ENCODE measurements at regions not wholly inside any gene's neighbourhood (a gene's known extent, or its start where the extent isn't known, plus 50 kb on each side); places are given as distances from the start of the nearest gene placed in this dataset.

- DNase-seq (ENCODE audit: low spot score), result no peak
- in situ Hi-C loops (cut with MboI; ENCODE audit: low sequenced_read_pairs, unreplicated experiment), result no loop called here
These were observed 638.8 kb upstream of the SLITRK6 start for GRCh38 chr13:86438034-86438433.

GRCh38 chr13:86445206-86445605 is 646.0 kb upstream of the SLITRK6 start:
- in situ Hi-C loops (cut with MboI; ENCODE audit: low sequenced_read_pairs, unreplicated experiment), result no loop called here
- DNase-seq (ENCODE audit: low spot score), result no peak
- TF ChIP-seq CTCF (IDR thresholded peaks at IDR 0.05; ENCODE audit: borderline replicate concordance, control extremely low read depth, extremely low read depth, insufficient read depth, missing control alignments), result no peak

More at GRCh38 chr13:86438034-86438433, 638.8 kb upstream of the SLITRK6 start:
- no peak for TF ChIP-seq CTCF (IDR thresholded peaks at IDR 0.05; ENCODE audit: borderline replicate concordance, control extremely low read depth, extremely low read depth, insufficient read depth, missing control alignments)

GRCh38 chr13:86445672-86446071 is 646.5 kb upstream of the SLITRK6 start:
- in situ Hi-C loops (cut with MboI; ENCODE audit: low sequenced_read_pairs, unreplicated experiment), result no loop called here
- no peak for TF ChIP-seq CTCF (IDR thresholded peaks at IDR 0.05; ENCODE audit: borderline replicate concordance, control extremely low read depth, extremely low read depth, insufficient read depth, missing control alignments)
- no peak for DNase-seq (ENCODE audit: low spot score)

GRCh38 chr13:86446311-86446710 is 647.1 kb upstream of the SLITRK6 start:
- DNase-seq (ENCODE audit: low spot score), result no peak
- no peak for TF ChIP-seq CTCF (IDR thresholded peaks at IDR 0.05; ENCODE audit: borderline replicate concordance, control extremely low read depth, extremely low read depth, insufficient read depth, missing control alignments)
- in situ Hi-C loops (cut with MboI; ENCODE audit: low sequenced_read_pairs, unreplicated experiment), result no loop called here

- in situ Hi-C loops (cut with MboI; ENCODE audit: low sequenced_read_pairs, unreplicated experiment), result no loop called here
- DNase-seq (ENCODE audit: low spot score), result no peak
- no peak for TF ChIP-seq CTCF (IDR thresholded peaks at IDR 0.05; ENCODE audit: borderline replicate concordance, control extremely low read depth, extremely low read depth, insufficient read depth, missing control alignments)
These were observed 648.3 kb upstream of the SLITRK6 start for GRCh38 chr13:86447479-86447878.

GRCh38 chr13:86462011-86462410 is 662.8 kb upstream of the SLITRK6 start:
- no peak for DNase-seq (ENCODE audit: low spot score)
- in situ Hi-C loops (cut with MboI; ENCODE audit: low sequenced_read_pairs, unreplicated experiment), result no loop called here
- no peak for TF ChIP-seq CTCF (IDR thresholded peaks at IDR 0.05; ENCODE audit: borderline replicate concordance, control extremely low read depth, extremely low read depth, insufficient read depth, missing control alignments)

- no peak for TF ChIP-seq CTCF (IDR thresholded peaks at IDR 0.05; ENCODE audit: borderline replicate concordance, control extremely low read depth, extremely low read depth, insufficient read depth, missing control alignments)
- DNase-seq (ENCODE audit: low spot score), result no peak
- in situ Hi-C loops (cut with MboI; ENCODE audit: low sequenced_read_pairs, unreplicated experiment), result no loop called here
These were observed 665.0 kb upstream of the SLITRK6 start for GRCh38 chr13:86464193-86464592.

Data from GM13976 (cell line).